GM12864 (cell line): ENCODE measurements at regions not wholly inside any gene's neighbourhood (a gene's known extent, or its start where the extent isn't known, plus 50 kb on each side); places are given as distances from the start of the nearest gene placed in this dataset.

ENCODE experiments used
- DNase-seq: peaks from one replicate; pipeline ENCODE4 v3.0.0-alpha.2; 2011; ENCODE audit warnings: low read depth
- H3K4me3 ChIP-seq: 2 replicates; pipeline ENCODE4 v1.5.1; 2011; ENCODE audit warnings: mild to moderate bottlenecking, low read depth, low read length, control low read depth
- CTCF ChIP-seq: IDR thresholded peaks from 2 replicates; pipeline ENCODE4 v1.5.1; 2011; ENCODE audit warnings: low read depth, mild to moderate bottlenecking, moderate library complexity, low read length, control low read depth, inconsistent platforms; ENCODE audit errors: missing control alignments

DNA sequence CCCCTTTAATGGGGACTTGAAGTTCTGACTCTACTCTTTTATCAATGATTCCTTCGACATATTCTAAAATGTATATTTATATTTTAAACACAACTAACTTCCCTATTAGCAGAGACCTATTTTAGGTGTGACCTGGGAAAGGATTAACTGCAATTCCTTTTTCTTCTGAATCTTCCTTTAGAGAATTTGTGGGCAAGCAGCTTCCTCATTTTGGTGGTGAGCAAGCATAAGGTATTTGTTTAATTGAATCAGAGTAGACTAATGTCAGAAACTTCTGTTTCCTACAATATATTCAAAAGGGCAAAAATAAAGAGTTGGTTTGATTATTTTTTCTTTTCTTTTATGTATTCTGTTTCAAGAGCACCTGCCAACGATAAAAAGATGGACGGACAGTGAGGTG lies 237.0 kb downstream of the IKZF2 start:
- DNase-seq = no peak
- no peak for TF ChIP-seq CTCF
- H3K4me3 ChIP-seq = no peak overlapping the region

- no peak for TF ChIP-seq CTCF
- DNase-seq = no peak
- H3K4me3 ChIP-seq = no peak overlapping the region
Observed at GRCh38 chr2:212913640-212914306, 237.6 kb downstream of the IKZF2 start.

- no peak for DNase-seq
- TF ChIP-seq CTCF = no peak
Observed at GRCh38 chr2:212912445-212913103, 238.8 kb downstream of the IKZF2 start.

GRCh38 chr2:212911011-212911410 lies 240.4 kb downstream of the IKZF2 start:
- TF ChIP-seq CTCF = no peak
- no peak overlapping the region for H3K4me3 ChIP-seq
- DNase-seq = no peak

More at GRCh38 chr2:212912445-212913103, 238.8 kb downstream of the IKZF2 start:
- no peak overlapping the region for H3K4me3 ChIP-seq

DNA sequence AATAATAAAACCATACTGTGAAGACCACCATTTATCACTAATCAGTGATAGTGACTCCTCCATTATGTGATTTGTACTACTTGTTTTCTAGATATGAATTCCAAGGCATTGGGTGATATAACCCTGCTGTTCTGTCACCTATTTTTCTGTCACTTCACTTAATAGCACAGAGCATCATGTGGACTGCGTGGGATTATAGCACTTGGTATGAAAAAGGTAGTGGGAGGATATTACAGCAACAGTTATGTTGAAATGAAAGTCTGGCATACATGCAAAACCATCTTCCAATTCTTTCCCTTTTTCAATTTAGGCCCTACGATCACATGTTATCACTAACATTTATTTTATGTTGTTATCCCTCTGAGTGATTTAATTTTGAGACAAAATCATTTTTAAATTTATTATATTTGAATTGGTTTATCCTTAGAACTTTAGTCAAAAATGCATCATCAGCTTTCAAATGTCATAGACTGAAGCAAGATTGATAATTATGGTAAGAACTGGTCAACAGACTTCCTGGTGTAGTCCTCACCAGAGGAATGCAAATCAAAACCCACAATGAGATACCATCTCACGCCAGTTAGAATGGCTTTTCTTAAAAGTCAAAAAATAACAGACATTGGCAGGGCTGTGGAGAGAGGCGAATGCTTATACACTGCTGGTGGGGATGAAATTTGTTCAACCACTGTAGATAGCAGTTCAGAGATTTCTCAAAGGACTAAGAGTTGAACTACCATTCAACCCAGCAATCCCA lies 242.6 kb downstream of the IKZF2 start:
- no peak for TF ChIP-seq CTCF
- no peak overlapping the region for H3K4me3 ChIP-seq
- no peak for DNase-seq

GRCh38 chr2:212908031-212908430 lies 243.4 kb downstream of the IKZF2 start:
- no peak for DNase-seq
- no peak for TF ChIP-seq CTCF
- H3K4me3 ChIP-seq = no peak overlapping the region
